ENCODE measurements at regions not wholly inside any gene's neighbourhood (a gene's known extent, or its start where the extent isn't known, plus 50 kb on each side); places are given as distances from the start of the nearest gene placed in this dataset.
"Not testable (repeated sequence)": the region's sequence is repeated elsewhere in the genome, so short reads cannot be mapped to it uniquely, and the experiment has no call there.

GRCh38 chr10:114719311-114719710 is 61.2 kb upstream of the ABLIM1 start:
- 94% methylated on average over 3 of the region's 3 CpGs for WGBS

GRCh38 chr10:114720023-114720422 is 61.9 kb upstream of the ABLIM1 start:
- H3K4me3 ChIP-seq (ENCODE audit: low read length); H3K4me1 ChIP-seq (ENCODE audit: insufficient read depth, low read length); H3K27me3 ChIP-seq (ENCODE audit: insufficient read depth, low read length); H3K9ac ChIP-seq (ENCODE audit: low read depth, low read length); H3K27ac ChIP-seq (ENCODE audit: low read depth, low read length); H3K9me3 ChIP-seq (ENCODE audit: insufficient read depth, low read depth, low read length); H3K36me3 ChIP-seq (ENCODE audit: insufficient read depth, low read length): not testable (repeated sequence)
- 100% methylated on average over 1 of the region's 1 CpG for WGBS

More at GRCh38 chr10:114719311-114719710, 61.2 kb upstream of the ABLIM1 start:
- Histone ChIP-seq H3K36me3 (ENCODE audit: insufficient read depth, low read length) (no peaks in the 10 kb centered on the region), H3K27ac (ENCODE audit: low read depth, low read length) (no peak overlapping the region), H3K4me1 (ENCODE audit: insufficient read depth, low read length) (peaks cover 11% of the 10 kb centered on the region), H3K9ac (ENCODE audit: low read depth, low read length) (no peak overlapping the region), H3K27me3 (ENCODE audit: insufficient read depth, low read length) (no peaks in the 10 kb centered on the region), H3K9me3 (ENCODE audit: insufficient read depth, low read depth, low read length) (no peaks in the 10 kb centered on the region), H3K4me3 (ENCODE audit: low read length) (no peak overlapping the region)

- no peaks in the 10 kb centered on the region for H3K9me3 ChIP-seq (ENCODE audit: insufficient read depth, low read depth, low read length)
- H3K27ac ChIP-seq (ENCODE audit: low read depth, low read length) = no peak overlapping the region
- H3K4me3 ChIP-seq (ENCODE audit: low read length) = no peak overlapping the region
- 90% methylated on average over 4 of the region's 4 CpGs for WGBS
- H3K27me3 ChIP-seq (ENCODE audit: insufficient read depth, low read length) = no peaks in the 10 kb centered on the region
- H3K4me1 ChIP-seq (ENCODE audit: insufficient read depth, low read length) = no peaks in the 10 kb centered on the region
- no peaks in the 10 kb centered on the region for H3K36me3 ChIP-seq (ENCODE audit: insufficient read depth, low read length)
- no peak overlapping the region for H3K9ac ChIP-seq (ENCODE audit: low read depth, low read length)
These were observed 62.7 kb upstream of the ABLIM1 start for GRCh38 chr10:114720685-114721278.

GRCh38 chr10:114722136-114722535 is 64.1 kb upstream of the ABLIM1 start:
- H3K36me3 ChIP-seq (ENCODE audit: insufficient read depth, low read length); H3K4me3 ChIP-seq (ENCODE audit: low read length); H3K9ac ChIP-seq (ENCODE audit: low read depth, low read length); H3K4me1 ChIP-seq (ENCODE audit: insufficient read depth, low read length); H3K27me3 ChIP-seq (ENCODE audit: insufficient read depth, low read length); H3K27ac ChIP-seq (ENCODE audit: low read depth, low read length); H3K9me3 ChIP-seq (ENCODE audit: insufficient read depth, low read depth, low read length): not testable (repeated sequence)
- 82% methylated on average over 3 of the region's 3 CpGs for WGBS

GRCh38 chr10:114723361-114723760 is 65.3 kb upstream of the ABLIM1 start:
- 83% methylated on average over 1 of the region's 1 CpG for WGBS
- no peaks in the 10 kb centered on the region for H3K9me3 ChIP-seq (ENCODE audit: insufficient read depth, low read depth, low read length)
- H3K27ac ChIP-seq (ENCODE audit: low read depth, low read length) = no peak overlapping the region
- no peak overlapping the region for H3K9ac ChIP-seq (ENCODE audit: low read depth, low read length)
- H3K4me3 ChIP-seq (ENCODE audit: low read length) = no peak overlapping the region
- H3K36me3 ChIP-seq (ENCODE audit: insufficient read depth, low read length) = no peaks in the 10 kb centered on the region
- H3K27me3 ChIP-seq (ENCODE audit: insufficient read depth, low read length) = no peaks in the 10 kb centered on the region
- H3K4me1 ChIP-seq (ENCODE audit: insufficient read depth, low read length) = no peaks in the 10 kb centered on the region

GRCh38 chr10:114723991-114724715 is 66.1 kb upstream of the ABLIM1 start:
- Histone ChIP-seq H3K4me1 (ENCODE audit: insufficient read depth, low read length) (no peaks in the 10 kb centered on the region), H3K27ac (ENCODE audit: low read depth, low read length) (no peak overlapping the region), H3K4me3 (ENCODE audit: low read length) (no peak overlapping the region), H3K27me3 (ENCODE audit: insufficient read depth, low read length) (no peaks in the 10 kb centered on the region), H3K36me3 (ENCODE audit: insufficient read depth, low read length) (no peaks in the 10 kb centered on the region), H3K9ac (ENCODE audit: low read depth, low read length) (no peak overlapping the region), H3K9me3 (ENCODE audit: insufficient read depth, low read depth, low read length) (no peaks in the 10 kb centered on the region)
- WGBS = 95% methylated on average over 3 of the region's 3 CpGs

- Histone ChIP-seq H3K4me1 (ENCODE audit: insufficient read depth, low read length) (no peaks in the 10 kb centered on the region), H3K4me3 (ENCODE audit: low read length) (no peak overlapping the region), H3K9me3 (ENCODE audit: insufficient read depth, low read depth, low read length) (no peaks in the 10 kb centered on the region), H3K9ac (ENCODE audit: low read depth, low read length) (no peak overlapping the region), H3K27ac (ENCODE audit: low read depth, low read length) (no peak overlapping the region), H3K36me3 (ENCODE audit: insufficient read depth, low read length) (no peaks in the 10 kb centered on the region), H3K27me3 (ENCODE audit: insufficient read depth, low read length) (no peaks in the 10 kb centered on the region)
- WGBS = 96% methylated on average over 3 of the region's 3 CpGs
These were observed 66.6 kb upstream of the ABLIM1 start for GRCh38 chr10:114724716-114725106.

- no peak overlapping the region for H3K4me3 ChIP-seq (ENCODE audit: low read length)
- H3K27ac ChIP-seq (ENCODE audit: low read depth, low read length) = no peak overlapping the region
- no peaks in the 10 kb centered on the region for H3K9me3 ChIP-seq (ENCODE audit: insufficient read depth, low read depth, low read length)
- H3K36me3 ChIP-seq (ENCODE audit: insufficient read depth, low read length) = no peaks in the 10 kb centered on the region
- no peaks in the 10 kb centered on the region for H3K4me1 ChIP-seq (ENCODE audit: insufficient read depth, low read length)
- no peaks in the 10 kb centered on the region for H3K27me3 ChIP-seq (ENCODE audit: insufficient read depth, low read length)
- WGBS = 91% methylated on average over 3 of the region's 3 CpGs
- H3K9ac ChIP-seq (ENCODE audit: low read depth, low read length) = no peak overlapping the region
These were observed 68.8 kb upstream of the ABLIM1 start for GRCh38 chr10:114726820-114727271.

GRCh38 chr10:114728325-114728724 is 70.2 kb upstream of the ABLIM1 start:
- Histone ChIP-seq H3K4me3 (ENCODE audit: low read length) (no peak overlapping the region), H3K27ac (ENCODE audit: low read depth, low read length) (no peak overlapping the region), H3K36me3 (ENCODE audit: insufficient read depth, low read length) (no peaks in the 10 kb centered on the region), H3K9me3 (ENCODE audit: insufficient read depth, low read depth, low read length) (no peaks in the 10 kb centered on the region), H3K9ac (ENCODE audit: low read depth, low read length) (no peak overlapping the region), H3K27me3 (ENCODE audit: insufficient read depth, low read length) (no peaks in the 10 kb centered on the region), H3K4me1 (ENCODE audit: insufficient read depth, low read length) (no peaks in the 10 kb centered on the region)
- WGBS = 97% methylated on average over 3 of the region's 4 CpGs

- Histone ChIP-seq H3K9me3 (ENCODE audit: insufficient read depth, low read depth, low read length) (no peaks in the 10 kb centered on the region), H3K36me3 (ENCODE audit: insufficient read depth, low read length) (no peaks in the 10 kb centered on the region), H3K9ac (ENCODE audit: low read depth, low read length) (no peak overlapping the region), H3K27ac (ENCODE audit: low read depth, low read length) (no peak overlapping the region), H3K27me3 (ENCODE audit: insufficient read depth, low read length) (no peaks in the 10 kb centered on the region), H3K4me1 (ENCODE audit: insufficient read depth, low read length) (no peaks in the 10 kb centered on the region), H3K4me3 (ENCODE audit: low read length) (no peak overlapping the region)
- WGBS = 95% methylated on average over 3 of the region's 3 CpGs
These were observed 71.1 kb upstream of the ABLIM1 start for GRCh38 chr10:114729103-114729659.

GRCh38 chr10:114730291-114730690 is 72.2 kb upstream of the ABLIM1 start:
- H3K36me3 ChIP-seq (ENCODE audit: insufficient read depth, low read length) = no peaks in the 10 kb centered on the region
- H3K9ac ChIP-seq (ENCODE audit: low read depth, low read length) = no peak overlapping the region
- H3K27me3 ChIP-seq (ENCODE audit: insufficient read depth, low read length) = no peaks in the 10 kb centered on the region
- H3K9me3 ChIP-seq (ENCODE audit: insufficient read depth, low read depth, low read length) = no peaks in the 10 kb centered on the region
- H3K4me3 ChIP-seq (ENCODE audit: low read length) = no peak overlapping the region
- H3K4me1 ChIP-seq (ENCODE audit: insufficient read depth, low read length) = no peaks in the 10 kb centered on the region
- 94% methylated on average over 3 of the region's 6 CpGs for WGBS
- no peak overlapping the region for H3K27ac ChIP-seq (ENCODE audit: low read depth, low read length)
